Neural crest cell (in vitro differentiated cells): ENCODE measurements at regions not wholly inside any gene's neighbourhood (a gene's known extent, or its start where the extent isn't known, plus 50 kb on each side); places are given as distances from the start of the nearest gene placed in this dataset.

Experiments used
- DNase-seq: peaks from one replicate; pipeline ENCODE4 v3.0.0; 2021; ENCODE audit warnings: low read depth, mixed read lengths, low spot score
- H3K27ac Mint-ChIP-seq: one replicate; pipeline ENCODE4 v1.8.0; 2021; ENCODE audit warnings: mild to moderate bottlenecking, mixed read lengths; ENCODE audit not compliant: unreplicated experiment
- H3K27me3 Mint-ChIP-seq: 2 replicates; pipeline ENCODE4 v1.8.0; 2021; ENCODE audit warnings: low read depth, mild to moderate bottlenecking, mixed read lengths
- H3K36me3 Mint-ChIP-seq: 2 replicates; pipeline ENCODE4 v1.8.0; 2021; ENCODE audit warnings: low read depth, mild to moderate bottlenecking, mixed read lengths
- H3K4me1 Mint-ChIP-seq: 2 replicates; pipeline ENCODE4 v1.8.0; 2021; ENCODE audit warnings: mixed read lengths
- H3K4me3 Mint-ChIP-seq: one replicate; pipeline ENCODE4 v1.8.0; 2021; ENCODE audit warnings: mild to moderate bottlenecking, mixed read lengths
- H3K9me3 Mint-ChIP-seq: 2 replicates; pipeline ENCODE4 v1.8.0; 2021; ENCODE audit warnings: mixed read lengths
- CTCF ChIP-seq: fragments of 200-600 bp; sonication (generic); conservative IDR thresholded peaks from 2 replicates; pipeline ENCODE4 v1.5.0; 2021; ENCODE audit warnings: antibody characterized with exemption, mild to moderate bottlenecking

GRCh38 chr5:39951070-39951469 lies 526.3 kb upstream of the DAB2 start:
- Mint-ChIP-seq H3K4me1 (no peaks in the 10 kb centered on the region), H3K4me3 (no peak overlapping the region), H3K36me3 (no peaks in the 10 kb centered on the region)

DNA sequence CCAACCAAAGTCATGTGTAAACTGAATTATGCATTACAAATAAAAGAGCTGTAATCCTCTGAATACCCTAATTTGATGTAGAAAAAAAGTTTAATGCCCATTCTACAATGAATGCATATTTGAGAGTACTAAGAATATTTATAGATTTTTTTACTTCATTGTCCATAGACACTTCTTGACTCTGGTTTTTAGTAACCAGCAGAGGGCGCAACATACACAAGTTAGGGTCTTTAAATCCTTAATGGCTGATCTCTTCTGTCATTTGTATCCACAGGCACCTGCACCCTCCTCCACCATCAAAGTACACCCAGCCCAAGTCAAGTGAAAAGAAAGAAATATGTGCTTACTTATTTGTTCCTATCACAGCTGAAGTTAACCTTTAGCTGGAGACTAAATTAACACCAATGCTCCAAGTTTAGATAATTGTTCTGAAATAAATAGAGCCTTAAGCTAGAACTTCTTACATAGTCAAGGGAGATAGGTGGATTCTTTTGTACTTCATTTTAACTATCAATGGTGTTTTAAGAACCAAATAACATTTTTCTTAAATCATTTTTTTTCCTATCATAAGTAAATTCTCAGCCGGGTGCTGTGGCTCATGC lies 524.2 kb upstream of the DAB2 start:
- Mint-ChIP-seq H3K9me3 (peaks cover 9% of the 10 kb centered on the region), H3K36me3 (no peaks in the 10 kb centered on the region), H3K4me3 (no peak overlapping the region), H3K27ac (no peak overlapping the region), H3K27me3 (peaks cover 5% of the 10 kb centered on the region), H3K4me1 (no peaks in the 10 kb centered on the region)
- DNase-seq: peak; percentile 51
- TF ChIP-seq CTCF: peak; percentile 84

More at GRCh38 chr5:39951070-39951469, 526.3 kb upstream of the DAB2 start:
- peaks cover 5% of the 10 kb centered on the region for H3K27me3 Mint-ChIP-seq
- DNase-seq: no peak
- no peak for TF ChIP-seq CTCF
- H3K27ac Mint-ChIP-seq: no peak overlapping the region
- H3K9me3 Mint-ChIP-seq: peaks cover 12% of the 10 kb centered on the region

DNA sequence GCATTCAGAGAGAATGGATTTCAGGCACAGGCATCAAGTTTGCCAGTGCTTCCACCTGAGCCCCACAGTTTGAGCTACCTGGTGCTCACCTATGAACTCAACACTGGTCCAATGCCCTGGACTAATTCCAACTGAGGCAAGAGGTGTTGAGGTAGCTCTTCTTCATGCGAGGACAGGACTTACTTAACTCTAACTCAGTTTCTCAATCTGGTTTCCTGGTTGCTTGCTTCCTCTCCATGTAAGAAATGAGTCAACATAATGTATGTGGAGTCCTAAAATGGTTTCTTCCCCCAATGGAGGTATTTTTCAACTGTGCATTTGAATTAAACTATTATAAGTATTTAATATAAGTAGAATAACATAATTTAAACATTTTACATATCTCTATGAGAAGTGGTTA lies 523.6 kb upstream of the DAB2 start:
- TF ChIP-seq CTCF: no peak
- peaks cover 9% of the 10 kb centered on the region for H3K9me3 Mint-ChIP-seq
- H3K27me3 Mint-ChIP-seq: peaks cover 5% of the 10 kb centered on the region
- H3K36me3 Mint-ChIP-seq: no peaks in the 10 kb centered on the region
- no peak overlapping the region for H3K27ac Mint-ChIP-seq
- H3K4me3 Mint-ChIP-seq: no peak overlapping the region
- DNase-seq: no peak
- no peaks in the 10 kb centered on the region for H3K4me1 Mint-ChIP-seq

- Mint-ChIP-seq H3K27me3 (peaks cover 2% of the 10 kb centered on the region), H3K36me3 (no peaks in the 10 kb centered on the region), H3K4me1 (no peaks in the 10 kb centered on the region), H3K27ac (peak overlapping the region; percentile 9), H3K4me3 (no peak overlapping the region), H3K9me3 (peaks cover 6% of the 10 kb centered on the region)
- no peak for DNase-seq
- TF ChIP-seq CTCF: no peak
These were observed 522.9 kb upstream of the DAB2 start for GRCh38 chr5:39947657-39948056.

- Mint-ChIP-seq H3K4me1 (no peaks in the 10 kb centered on the region), H3K36me3 (no peaks in the 10 kb centered on the region), H3K9me3 (peaks cover 3% of the 10 kb centered on the region), H3K4me3 (no peak overlapping the region), H3K27ac (no peak overlapping the region), H3K27me3 (no peaks in the 10 kb centered on the region)
- no peak for TF ChIP-seq CTCF
- DNase-seq: no peak
These were observed 521.7 kb upstream of the DAB2 start for GRCh38 chr5:39946356-39947045.
